K562 (cell line): ENCODE measurements at regions not wholly inside any gene's neighbourhood (a gene's known extent, or its start where the extent isn't known, plus 50 kb on each side); places are given as distances from the start of the nearest gene placed in this dataset.

Experiments used
- ATAC-seq: fragments of 200-7000 bp; cut with Tn5 transposase; 3 replicates; pipeline ENCODE4 v1.9.1; 2020; ENCODE audit warnings: moderate library complexity
- BruUV-seq: library from RNA; stranded (reverse); fragments of 400-500 nt; replicated peaks from 2 replicates; lab custom pipeline; 2021; lab: Mats Ljungman, UMichigan
- CTCF ChIA-PET: fragments of 300-600 bp; formaldehyde crosslinking; extraction: SDS; loops from one replicate; lab custom pipeline; 2021; ENCODE audit warnings: low intra/inter-chr PET ratio; lab: Yijun Ruan, JAX
- POLR2A ChIA-PET: fragments of 300-600, 350-650 bp; sonication (Branson Sonifier 250); formaldehyde crosslinking; extraction: SDS; loops from one replicate; lab custom pipeline; 2021; ENCODE audit warnings: antibody characterized with exemption, inconsistent platforms; lab: Yijun Ruan, JAX
- DNase-seq, 4 experiments: peaks; one replicate each; pipeline versions ENCODE4 v3.0.0 to v3.0.0-alpha.2; 2011 to 2018; ENCODE audit warnings: low spot score in 3 of 4, mixed read lengths in 3 of 4; ENCODE audit errors: extremely low read depth in 1 of 4
- FAIRE-seq: peaks from 2 replicates; lab custom pipeline; 2011; peaks lifted over from hg19 to GRCh38; lab: Jason Lieb, UNC
- H2AFZ ChIP-seq: 2 replicates; pipeline ENCODE4 v1.6.0; 2011; ENCODE audit warnings: low read depth, low read length, control low read depth, inconsistent platforms
- H3K27ac ChIP-seq: fragments of 200-600 bp; 3 replicates; pipeline ENCODE4 v1.8.0; 2011; ENCODE audit warnings: low read depth, mild to moderate bottlenecking, control low read depth, inconsistent platforms, low read length, moderate library complexity, mixed read lengths; ENCODE audit errors: extremely low read depth
- H3K27me3 ChIP-seq, 2 experiments: fragments of 300-600 bp in 1 of 2; 2 replicates in 1 of 2; 3 replicates in 1 of 2; pipeline versions ENCODE4 v1.6.0 to v1.8.0; 2011; ENCODE audit warnings: inconsistent platforms in 2 of 2, low read length in 2 of 2, mild to moderate bottlenecking in 1 of 2, mixed read lengths in 1 of 2, moderate library complexity in 1 of 2; ENCODE audit not compliant: control insufficient read depth in 2 of 2, insufficient read depth in 2 of 2
- H3K36me3 ChIP-seq: fragments of 300-600 bp; 3 replicates; pipeline ENCODE4 v1.8.0; 2011; ENCODE audit warnings: mild to moderate bottlenecking, low read length, inconsistent platforms; ENCODE audit not compliant: control insufficient read depth, insufficient read depth
- H3K4me1 ChIP-seq, 2 experiments: fragments of 200-600 bp in 1 of 2; replicated peaks in 1 of 2; 2 replicates in 1 of 2; 3 replicates in 1 of 2; pipeline versions ENCODE4 v1.5.1 to v1.8.0; 2011; ENCODE audit warnings: inconsistent platforms in 2 of 2, low read length in 2 of 2, mild to moderate bottlenecking in 1 of 2, mixed read lengths in 1 of 2, moderate library complexity in 1 of 2; ENCODE audit not compliant: control insufficient read depth in 2 of 2, insufficient read depth in 2 of 2
- H3K4me2 ChIP-seq: 2 replicates; pipeline ENCODE4 v1.6.1; 2011; ENCODE audit warnings: low read length, control low read depth, inconsistent platforms, mixed read lengths; ENCODE audit not compliant: insufficient read depth
- H3K4me3 ChIP-seq: fragments of 200-600 bp; sonication (generic), shearing (Covaris generic); 2 replicates; pipeline ENCODE4 v1.5.1; 2016; ENCODE audit warnings: control low read depth, inconsistent platforms
- H3K79me2 ChIP-seq: fragments of 200-600 bp; 3 replicates; pipeline ENCODE4 v1.8.0; 2011; ENCODE audit warnings: low read length, inconsistent platforms; ENCODE audit not compliant: control insufficient read depth, insufficient read depth
- H3K9ac ChIP-seq, 2 experiments: 2 replicates each; pipeline versions ENCODE4 v1.6.0 to v1.6.1; 2011; ENCODE audit warnings: low read depth in 2 of 2, low read length in 2 of 2, control low read depth in 1 of 2, inconsistent platforms in 1 of 2, mild to moderate bottlenecking in 1 of 2, mixed read lengths in 1 of 2; ENCODE audit not compliant: insufficient read depth in 1 of 2
- H3K9me1 ChIP-seq: one replicate; pipeline ENCODE4 v1.6.0; 2011; ENCODE audit warnings: inconsistent platforms, mild to moderate bottlenecking, low read length, moderate library complexity; ENCODE audit not compliant: control insufficient read depth, insufficient read depth
- H3K9me3 ChIP-seq: replicated peaks from 2 replicates; pipeline ENCODE4 v1.5.1; 2011; ENCODE audit warnings: low read depth, low read length, inconsistent platforms; ENCODE audit not compliant: control insufficient read depth, insufficient read depth
- H4K20me1 ChIP-seq: replicated peaks from 2 replicates; pipeline ENCODE4 v1.6.1; 2011; ENCODE audit warnings: low read length, inconsistent platforms, mixed read lengths; ENCODE audit not compliant: control insufficient read depth, insufficient read depth
- DACH1 ChIP-seq: fragments of 450-650 bp; IDR thresholded peaks from 2 replicates; pipeline ENCODE4 v1.6.1; 2018; ENCODE audit not compliant: partially characterized antibody
- GTF2E2 ChIP-seq: fragments of 200-800 bp; sonication (Bioruptor generic); IDR thresholded peaks from 2 replicates; pipeline ENCODE4 v1.6.1; 2016; ENCODE audit warnings: missing genetic modification characterization, missing compliant biosample characterization
- POLR2A ChIP-seq: fragments of 450-650 bp; conservative IDR thresholded peaks from 2 replicates; pipeline ENCODE4 v1.6.1; 2016
- POLR2G ChIP-seq: fragments of 200-400 bp; formaldehyde crosslinking; IDR thresholded peaks from 2 replicates; pipeline ENCODE4 v1.6.1; 2017; ENCODE audit warnings: low read depth, mild to moderate bottlenecking, antibody characterized with exemption, low read length, moderate library complexity
- PTBP1 ChIP-seq: fragments of 200-400 bp; formaldehyde crosslinking; IDR thresholded peaks from 2 replicates; pipeline ENCODE4 v1.6.1; 2017; ENCODE audit warnings: low read depth, low read length
- ZNF507 ChIP-seq: conservative IDR thresholded peaks from 2 replicates; pipeline ENCODE4 v1.6.1; 2017; ENCODE audit warnings: missing genetic modification characterization, missing compliant biosample characterization
- WGBS: fragments of 100-300 bp; shearing (Covaris generic); methylation state at CpG from one replicate; pipeline ENCODE4 v1.1.6; 2016; ENCODE audit warnings: low coverage, mixed read lengths; ENCODE audit not compliant: insufficient coverage; ENCODE audit errors: missing lambda C conversion rate; 5-methylcytosine and 5-hydroxymethylcytosine counted together
- in situ Hi-C: fragments of 300-500 bp; cut with MboI; formaldehyde crosslinking; loops from 4 replicates; pipeline ENCODE4 v1.15.0; 2018; ENCODE audit warnings: inconsistent platforms, mixed read lengths
- intact Hi-C: fragments of 100-400 bp; cut with micrococcal nuclease; formaldehyde crosslinking; loops from 2 replicates; pipeline ENCODE4 v1.14.2; 2022
- TF ChIP-seq, protein P1 (sequence below): fragments of 450-650 bp; IDR thresholded peaks from 2 replicates; pipeline ENCODE4 v1.6.1; 2016; ENCODE audit warnings: antibody characterized with exemption

GRCh38 chr18:77973745-77974144, 724.1 kb downstream of the GALR1 start:
- FAIRE-seq (no peak), ATAC-seq (no peak), DNase-seq (no peak)
- WGBS: 88% methylated on average over 5 of the region's 8 CpGs
- CTCF ChIA-PET: no interaction called here
- H3K9ac ChIP-seq: no peak overlapping the region
- peaks cover 0 to 8% of the 10 kb centered on the region in 2 experiments; a peak in 2 of 5 replicates for H3K4me1 ChIP-seq
- POLR2A ChIA-PET: no interaction called here
- peaks cover 16% of the 10 kb centered on the region; the same call in 1 of the 2 replicates for H4K20me1 ChIP-seq
- BruUV-seq: TSS peak; percentile 15
- no peak overlapping the region for H3K4me3 ChIP-seq
- H3K36me3 ChIP-seq: peaks cover 72% of the 10 kb centered on the region
- no peak overlapping the region for H2AFZ ChIP-seq
- no peak overlapping the region for H3K4me2 ChIP-seq
- H3K9me1 ChIP-seq: no peaks in the 10 kb centered on the region
- in situ Hi-C loops (no loop called here), intact Hi-C loops (no loop called here)
- H3K27me3 ChIP-seq: no peaks in the 10 kb centered on the region
- H3K9me3 ChIP-seq: no peaks in the 10 kb centered on the region
- TF ChIP-seq POLR2G (0 out of 2 replicates have a peak, but pooled peaks have one; percentile 25), PTBP1 (0 out of 2 replicates have a peak, but pooled peaks have one; percentile 61), GTF2E2 (tag) (no peak), POLR2A (0 out of 2 replicates have a peak, but pooled peaks have one; percentile 15)
- no peak overlapping the region for H3K27ac ChIP-seq
- H3K79me2 ChIP-seq: peaks cover 45% of the 10 kb centered on the region

DNA sequence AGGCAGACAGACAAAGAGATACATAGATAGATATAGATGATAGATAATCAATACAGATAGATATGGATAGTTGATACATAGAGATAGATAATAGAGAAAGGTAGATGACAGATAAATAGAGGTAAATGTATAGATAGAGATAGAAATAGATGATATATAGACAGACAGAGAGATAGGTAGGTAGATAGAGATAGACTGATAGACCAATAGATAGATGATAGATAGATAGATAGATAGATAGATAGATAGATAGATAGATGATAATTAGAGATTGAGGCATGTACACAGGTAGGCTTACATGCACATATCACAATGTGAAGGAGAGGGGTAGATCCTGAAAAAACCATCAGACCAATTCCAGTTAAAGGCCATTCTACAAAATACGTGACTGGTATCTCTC, 724.7 kb downstream of the GALR1 start:
- Histone ChIP-seq H3K4me3 (no peak overlapping the region), H3K9ac (no peak overlapping the region), H3K9me1 (no peaks in the 10 kb centered on the region), H2AFZ (no peak overlapping the region), H3K79me2 (peaks cover 51% of the 10 kb centered on the region), H3K9me3 (no peaks in the 10 kb centered on the region), H3K36me3 (peaks cover 77% of the 10 kb centered on the region), H3K27me3 (no peaks in the 10 kb centered on the region), H3K27ac (no peak overlapping the region), H3K4me1 (peaks cover 0 to 8% of the 10 kb centered on the region in 2 experiments; a peak in 2 of 5 replicates), H3K4me2 (no peak overlapping the region), H4K20me1 (peaks cover 16% of the 10 kb centered on the region; the same call in 1 of the 2 replicates)
- ChIA-PET POLR2A (interaction anchor here (1.1 kb wide), 1 partner anchor 8 kb away, joined by 4 read pairs; no protein-coding TSS in a partner anchor), CTCF (no interaction called here)
- BruUV-seq: no TSS peak
- WGBS: 100% methylated on average over 1 of the region's 1 CpG
- FAIRE-seq: no peak
- intact Hi-C loops: no loop called here
- no peak for ATAC-seq
- no peak for DNase-seq
- in situ Hi-C loops: no loop called here
- TF ChIP-seq DACH1 (peak; percentile 97), ZNF507 (tag) (no peak), POLR2A (0 out of 2 replicates have a peak, but pooled peaks have one; percentile 35)
- TF ChIP-seq, protein P1, sequence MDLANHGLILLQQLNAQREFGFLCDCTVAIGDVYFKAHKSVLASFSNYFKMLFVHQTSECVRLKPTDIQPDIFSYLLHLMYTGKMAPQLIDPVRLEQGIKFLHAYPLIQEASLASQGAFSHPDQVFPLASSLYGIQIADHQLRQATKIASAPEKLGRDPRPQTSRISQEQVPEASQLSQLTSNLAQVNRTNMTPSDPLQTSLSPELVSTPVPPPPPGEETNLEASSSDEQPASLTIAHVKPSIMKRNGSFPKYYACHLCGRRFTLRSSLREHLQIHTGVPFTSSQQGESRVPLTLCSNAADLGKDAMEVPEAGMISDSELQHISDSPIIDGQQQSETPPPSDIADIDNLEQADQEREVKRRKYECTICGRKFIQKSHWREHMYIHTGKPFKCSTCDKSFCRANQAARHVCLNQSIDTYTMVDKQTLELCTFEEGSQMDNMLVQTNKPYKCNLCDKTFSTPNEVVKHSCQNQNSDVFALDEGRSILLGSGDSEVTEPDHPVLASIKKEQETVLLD: peak; percentile 75
